Vagina (tissue), 2 donors: ENCODE measurements at regions not wholly inside any gene's neighbourhood (a gene's known extent, or its start where the extent isn't known, plus 50 kb on each side); places are given as distances from the start of the nearest gene placed in this dataset.

ENCODE experiments used
- DNase-seq, 2 donors: peaks; one replicate each; pipeline ENCODE4 v3.0.0-alpha.2; 2017; ENCODE audit errors: extremely low spot score in 2 of 2
- H3K27ac ChIP-seq: fragments of 200-600 bp; sonication (generic); one replicate; pipeline ENCODE4 v1.5.1; 2019
- H3K27me3 ChIP-seq: fragments of 200-600 bp; sonication (generic); one replicate; pipeline ENCODE4 v1.5.1; 2019
- H3K36me3 ChIP-seq, 2 donors: fragments of 200-600 bp; sonication (generic); one replicate each; pipeline ENCODE4 v1.5.1; 2017 to 2019
- H3K4me1 ChIP-seq: fragments of 200-600 bp; sonication (generic); one replicate; pipeline ENCODE4 v1.5.1; 2019
- H3K4me3 ChIP-seq, 2 donors: fragments of 200-600 bp; sonication (generic); 1 replicate in 1 of 2; 2 replicates in 1 of 2; pipeline ENCODE4 v1.5.1; 2016 to 2019
- H3K9me3 ChIP-seq: fragments of 200-600 bp; sonication (generic); one replicate; pipeline ENCODE4 v1.5.1; 2019
- POLR2A ChIP-seq, 2 donors: fragments of 450-650 bp; IDR thresholded peaks; one replicate each; pipeline ENCODE4 v1.6.1; 2017; ENCODE audit warnings: antibody characterized with exemption in 2 of 2, mild to moderate bottlenecking in 2 of 2, moderate library complexity in 2 of 2
- POLR2AphosphoS5 ChIP-seq, 2 donors: sonication (generic); formaldehyde crosslinking; IDR thresholded peaks; one replicate each; pipeline ENCODE4 v1.9.0; 2017; ENCODE audit warnings: antibody characterized with exemption in 2 of 2, mild to moderate bottlenecking in 2 of 2, low read depth in 1 of 2; ENCODE audit not compliant: insufficient read depth in 1 of 2
- intact Hi-C: fragments of 100-400 bp; cut with DNase I; formaldehyde crosslinking; loops from one replicate; pipeline ENCODE4 v1.15.1; 2023
- TF ChIP-seq, protein P1 (sequence below), 3 experiments: fragments of 450-650 bp in 2 of 3; fragments of 200-600 bp in 1 of 3; sonication (generic) in 1 of 3; IDR thresholded peaks; one replicate each; pipeline ENCODE4 v1.5.1; 2017 to 2019; ENCODE audit warnings: antibody characterized with exemption in 3 of 3, mild to moderate bottlenecking in 2 of 3, moderate library complexity in 2 of 3

DNA sequence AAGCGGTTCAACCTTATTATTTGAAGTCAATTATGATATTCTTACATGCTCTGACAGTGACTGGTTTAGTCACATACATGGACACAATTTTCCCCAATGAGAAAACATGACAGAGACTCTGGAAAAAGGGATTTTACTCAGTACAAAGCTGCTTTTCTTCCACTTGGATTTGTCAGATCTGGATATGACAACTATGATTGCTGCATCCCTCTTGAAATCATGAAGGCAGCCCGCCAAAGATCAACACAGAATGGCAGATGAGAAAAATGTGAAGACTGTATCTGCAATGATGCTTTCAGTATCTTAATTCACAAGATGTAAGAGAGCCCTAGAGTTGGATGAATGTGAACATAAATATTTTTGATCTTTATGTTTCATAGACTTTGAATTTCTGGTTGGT is 439.6 kb downstream of the CDH8 start:
- Histone ChIP-seq H3K27ac (no peak overlapping the region), H3K36me3 (no peaks in the 10 kb centered on the region), H3K4me1 (no peaks in the 10 kb centered on the region), H3K9me3 (peaks cover 3% of the 10 kb centered on the region), H3K4me3 (no peak overlapping the region), H3K27me3 (no peaks in the 10 kb centered on the region)
- TF ChIP-seq, protein P1, sequence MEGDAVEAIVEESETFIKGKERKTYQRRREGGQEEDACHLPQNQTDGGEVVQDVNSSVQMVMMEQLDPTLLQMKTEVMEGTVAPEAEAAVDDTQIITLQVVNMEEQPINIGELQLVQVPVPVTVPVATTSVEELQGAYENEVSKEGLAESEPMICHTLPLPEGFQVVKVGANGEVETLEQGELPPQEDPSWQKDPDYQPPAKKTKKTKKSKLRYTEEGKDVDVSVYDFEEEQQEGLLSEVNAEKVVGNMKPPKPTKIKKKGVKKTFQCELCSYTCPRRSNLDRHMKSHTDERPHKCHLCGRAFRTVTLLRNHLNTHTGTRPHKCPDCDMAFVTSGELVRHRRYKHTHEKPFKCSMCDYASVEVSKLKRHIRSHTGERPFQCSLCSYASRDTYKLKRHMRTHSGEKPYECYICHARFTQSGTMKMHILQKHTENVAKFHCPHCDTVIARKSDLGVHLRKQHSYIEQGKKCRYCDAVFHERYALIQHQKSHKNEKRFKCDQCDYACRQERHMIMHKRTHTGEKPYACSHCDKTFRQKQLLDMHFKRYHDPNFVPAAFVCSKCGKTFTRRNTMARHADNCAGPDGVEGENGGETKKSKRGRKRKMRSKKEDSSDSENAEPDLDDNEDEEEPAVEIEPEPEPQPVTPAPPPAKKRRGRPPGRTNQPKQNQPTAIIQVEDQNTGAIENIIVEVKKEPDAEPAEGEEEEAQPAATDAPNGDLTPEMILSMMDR (IDR thresholded peaks at IDR 0.05), result no peak
- no peak for TF ChIP-seq POLR2AphosphoS5 (IDR thresholded peaks at IDR 0.05; ENCODE audit: insufficient read depth in 1 of 2, low read depth in 1 of 2)
- TF ChIP-seq POLR2A (IDR thresholded peaks at IDR 0.05), result no peak
- no peak for DNase-seq
- intact Hi-C loops, result no loop called here

DNA sequence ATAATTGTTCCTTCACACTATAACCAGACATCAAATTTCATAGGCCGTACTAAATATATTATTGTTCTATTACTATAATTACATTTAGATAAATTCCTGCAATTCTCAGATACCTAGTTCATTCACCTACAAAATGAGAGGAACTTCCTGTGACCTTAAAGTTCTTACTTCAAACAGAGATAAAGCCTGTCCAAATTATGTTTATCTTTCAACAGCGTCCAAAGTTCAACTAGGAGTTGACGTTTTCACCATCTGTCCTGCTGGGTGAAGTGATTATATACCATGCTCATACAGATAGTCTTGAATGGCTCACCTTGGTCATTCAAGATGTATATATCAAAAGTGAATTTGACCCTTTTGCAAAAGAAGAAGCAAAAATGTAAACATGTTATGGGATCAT is 440.6 kb downstream of the CDH8 start:
- no peak overlapping the region for H3K27ac ChIP-seq
- H3K4me1 ChIP-seq, result no peaks in the 10 kb centered on the region
- H3K4me3 ChIP-seq, result no peak overlapping the region
- DNase-seq, result no peak
- intact Hi-C loops, result no loop called here
- TF ChIP-seq POLR2AphosphoS5 (IDR thresholded peaks at IDR 0.05; ENCODE audit: insufficient read depth in 1 of 2, low read depth in 1 of 2) (no peak), POLR2A (IDR thresholded peaks at IDR 0.05) (no peak)
- TF ChIP-seq, protein P1 (IDR thresholded peaks at IDR 0.05), result no peak
- H3K36me3 ChIP-seq, result no peaks in the 10 kb centered on the region
- H3K27me3 ChIP-seq, result no peaks in the 10 kb centered on the region
- H3K9me3 ChIP-seq, result peaks cover 3% of the 10 kb centered on the region

DNA sequence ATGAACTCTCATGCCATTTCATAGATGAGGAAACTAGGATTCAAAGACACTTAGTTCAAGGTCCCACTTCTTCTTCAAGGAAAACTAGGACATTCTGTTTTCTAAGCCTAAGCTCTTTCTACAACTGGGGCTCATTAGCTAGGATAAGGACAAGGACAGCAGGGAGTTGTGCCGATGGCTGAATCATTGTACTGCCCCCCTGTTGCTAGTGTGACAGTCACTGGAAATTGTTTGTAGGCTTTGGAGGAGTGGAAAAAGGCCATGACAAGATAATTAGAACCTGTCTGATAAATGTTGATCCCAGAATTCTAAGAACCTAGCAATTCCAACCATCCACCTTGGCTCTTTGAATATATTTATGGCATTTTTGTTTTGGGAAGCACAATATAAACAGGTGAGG is 445.7 kb downstream of the CDH8 start:
- intact Hi-C loops, result no loop called here
- DNase-seq, result no peak
- peaks cover 3% of the 10 kb centered on the region for H3K9me3 ChIP-seq
- TF ChIP-seq POLR2A (IDR thresholded peaks at IDR 0.05), result no peak
- TF ChIP-seq, protein P1 (IDR thresholded peaks at IDR 0.05), result no peak
- TF ChIP-seq POLR2AphosphoS5 (IDR thresholded peaks at IDR 0.05; ENCODE audit: insufficient read depth in 1 of 2, low read depth in 1 of 2), result no peak
- no peak overlapping the region for H3K27ac ChIP-seq
- H3K4me1 ChIP-seq, result no peaks in the 10 kb centered on the region
- no peaks in the 10 kb centered on the region for H3K36me3 ChIP-seq
- H3K4me3 ChIP-seq, result no peak overlapping the region
- no peaks in the 10 kb centered on the region for H3K27me3 ChIP-seq

DNA sequence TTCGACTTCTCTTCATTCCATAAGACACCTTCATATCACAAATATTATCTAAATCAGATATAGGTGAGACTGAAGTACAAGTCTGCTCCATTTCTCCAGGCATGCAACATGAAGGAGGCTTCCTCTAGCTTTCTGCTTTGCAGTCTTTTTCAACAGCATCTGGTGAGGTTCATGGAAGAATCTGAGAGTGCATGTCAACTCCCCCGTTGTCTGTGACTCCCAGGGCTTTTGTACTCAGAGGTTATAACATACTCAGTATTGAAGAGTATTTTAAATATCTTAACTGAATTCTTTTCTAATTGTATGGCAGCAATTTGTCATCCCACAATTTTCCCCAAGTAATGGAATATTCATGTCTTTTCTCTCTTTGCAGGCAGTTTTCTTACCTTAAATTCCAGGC is 448.7 kb downstream of the CDH8 start:
- Histone ChIP-seq H3K27ac (no peak overlapping the region), H3K36me3 (no peaks in the 10 kb centered on the region), H3K9me3 (no peaks in the 10 kb centered on the region), H3K4me3 (no peak overlapping the region), H3K4me1 (no peaks in the 10 kb centered on the region), H3K27me3 (no peaks in the 10 kb centered on the region)
- no peak for DNase-seq
- intact Hi-C loops, result no loop called here
- TF ChIP-seq POLR2AphosphoS5 (IDR thresholded peaks at IDR 0.05; ENCODE audit: insufficient read depth in 1 of 2, low read depth in 1 of 2), result no peak
- TF ChIP-seq POLR2A (IDR thresholded peaks at IDR 0.05), result no peak
- TF ChIP-seq, protein P1 (IDR thresholded peaks at IDR 0.05), result no peak

DNA sequence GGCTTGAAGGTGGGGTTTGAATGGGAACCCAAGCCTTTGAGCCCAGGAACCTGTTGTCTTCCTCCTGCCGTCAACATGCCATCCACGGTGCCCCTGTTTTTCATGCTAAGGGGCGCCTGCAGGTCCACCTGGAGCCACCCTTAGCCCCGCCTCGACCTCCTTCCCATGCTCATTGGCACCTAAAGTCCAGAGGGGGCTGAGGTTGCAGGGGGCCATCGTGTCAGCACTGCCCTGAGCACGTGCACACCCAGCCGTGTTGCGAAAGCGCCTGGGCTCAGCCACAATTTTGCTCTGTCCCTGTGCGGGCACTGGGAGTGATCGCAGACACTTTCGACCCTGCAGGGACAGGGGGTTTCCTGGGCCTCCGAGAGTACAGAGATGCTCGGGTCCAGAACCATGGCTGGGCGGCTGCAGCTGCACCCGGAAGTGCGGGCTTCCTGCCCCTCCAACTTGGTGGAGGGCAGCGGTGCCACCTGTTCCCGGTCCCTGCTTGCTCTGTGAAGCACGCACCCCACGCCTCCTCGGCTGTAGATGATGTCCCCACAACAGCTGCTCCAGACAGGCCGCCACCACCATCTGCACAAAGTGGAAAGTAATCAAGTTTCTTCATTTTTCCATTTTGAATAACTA is 454.7 kb downstream of the CDH8 start:
- TF ChIP-seq POLR2AphosphoS5 (IDR thresholded peaks at IDR 0.05; ENCODE audit: insufficient read depth in 1 of 2, low read depth in 1 of 2), result no peak
- no peak for TF ChIP-seq POLR2A (IDR thresholded peaks at IDR 0.05)
- TF ChIP-seq, protein P1 (IDR thresholded peaks at IDR 0.05), result no peak
- H3K4me1 ChIP-seq, result no peaks in the 10 kb centered on the region
- no peak for DNase-seq

More for the DNA sequence above, 454.7 kb downstream of the CDH8 start:
- no peaks in the 10 kb centered on the region for H3K9me3 ChIP-seq
- no peak overlapping the region for H3K27ac ChIP-seq
- no peak overlapping the region for H3K4me3 ChIP-seq
- no peaks in the 10 kb centered on the region for H3K36me3 ChIP-seq
- intact Hi-C loops, result no loop called here
- H3K27me3 ChIP-seq, result no peaks in the 10 kb centered on the region
